Bronchial epithelial cell (primary cell): ENCODE measurements at regions not wholly inside any gene's neighbourhood (a gene's known extent, or its start where the extent isn't known, plus 50 kb on each side); places are given as distances from the start of the nearest gene placed in this dataset.

ENCODE experiments used
- DNase-seq: peaks from one replicate; pipeline ENCODE4 v3.0.0-alpha.2; 2010; ENCODE audit warnings: low read depth
- FAIRE-seq: peaks from 2 replicates; lab custom pipeline; 2011; peaks lifted over from hg19 to GRCh38; lab: Jason Lieb, UNC
- H3K27me3 ChIP-seq: 2 replicates; pipeline ENCODE4 v1.5.1; 2011; ENCODE audit warnings: low read length; ENCODE audit not compliant: control insufficient read depth, insufficient read depth
- H3K36me3 ChIP-seq: 2 replicates; pipeline ENCODE4 v1.5.1; 2011; ENCODE audit warnings: low read length; ENCODE audit not compliant: control insufficient read depth, insufficient read depth
- H3K4me3 ChIP-seq: 2 replicates; pipeline ENCODE4 v1.5.1; 2011; ENCODE audit warnings: mild to moderate bottlenecking, low read depth, low read length, control low read depth
- TF ChIP-seq, protein P1 (sequence below): IDR thresholded peaks from 2 replicates; pipeline ENCODE4 v1.5.1; 2011; ENCODE audit warnings: mild to moderate bottlenecking, moderate library complexity, low read length, control low read depth, inconsistent platforms; ENCODE audit not compliant: insufficient read depth, severe bottlenecking

DNA sequence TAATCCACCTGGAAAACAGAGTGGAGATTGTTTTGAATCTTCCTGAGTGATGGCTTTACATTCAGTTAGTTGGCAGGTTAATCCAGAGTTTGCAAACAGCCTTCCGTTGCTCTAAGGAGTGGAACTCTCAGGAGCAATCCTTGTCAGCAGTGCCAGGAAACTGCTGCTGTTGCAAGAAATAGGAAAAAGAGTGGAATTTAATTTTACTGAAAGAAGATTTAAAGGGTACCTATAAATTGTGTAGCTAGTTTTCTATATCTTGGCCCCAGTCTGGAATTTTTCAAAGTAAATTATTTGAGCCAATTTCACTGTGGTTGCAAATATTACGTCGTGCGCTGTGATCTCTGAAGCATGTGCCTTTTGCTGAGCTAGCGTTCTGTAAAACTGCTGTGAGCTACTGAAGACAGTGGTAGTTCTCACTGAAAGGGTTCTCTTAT, 55.5 kb upstream of the SLC5A12 start:
- no peaks in the 10 kb centered on the region for H3K27me3 ChIP-seq
- H3K4me3 ChIP-seq: no peak overlapping the region
- no peaks in the 10 kb centered on the region for H3K36me3 ChIP-seq
- FAIRE-seq (no peak), DNase-seq (no peak)
- TF ChIP-seq, protein P1, sequence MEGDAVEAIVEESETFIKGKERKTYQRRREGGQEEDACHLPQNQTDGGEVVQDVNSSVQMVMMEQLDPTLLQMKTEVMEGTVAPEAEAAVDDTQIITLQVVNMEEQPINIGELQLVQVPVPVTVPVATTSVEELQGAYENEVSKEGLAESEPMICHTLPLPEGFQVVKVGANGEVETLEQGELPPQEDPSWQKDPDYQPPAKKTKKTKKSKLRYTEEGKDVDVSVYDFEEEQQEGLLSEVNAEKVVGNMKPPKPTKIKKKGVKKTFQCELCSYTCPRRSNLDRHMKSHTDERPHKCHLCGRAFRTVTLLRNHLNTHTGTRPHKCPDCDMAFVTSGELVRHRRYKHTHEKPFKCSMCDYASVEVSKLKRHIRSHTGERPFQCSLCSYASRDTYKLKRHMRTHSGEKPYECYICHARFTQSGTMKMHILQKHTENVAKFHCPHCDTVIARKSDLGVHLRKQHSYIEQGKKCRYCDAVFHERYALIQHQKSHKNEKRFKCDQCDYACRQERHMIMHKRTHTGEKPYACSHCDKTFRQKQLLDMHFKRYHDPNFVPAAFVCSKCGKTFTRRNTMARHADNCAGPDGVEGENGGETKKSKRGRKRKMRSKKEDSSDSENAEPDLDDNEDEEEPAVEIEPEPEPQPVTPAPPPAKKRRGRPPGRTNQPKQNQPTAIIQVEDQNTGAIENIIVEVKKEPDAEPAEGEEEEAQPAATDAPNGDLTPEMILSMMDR: no peak

DNA sequence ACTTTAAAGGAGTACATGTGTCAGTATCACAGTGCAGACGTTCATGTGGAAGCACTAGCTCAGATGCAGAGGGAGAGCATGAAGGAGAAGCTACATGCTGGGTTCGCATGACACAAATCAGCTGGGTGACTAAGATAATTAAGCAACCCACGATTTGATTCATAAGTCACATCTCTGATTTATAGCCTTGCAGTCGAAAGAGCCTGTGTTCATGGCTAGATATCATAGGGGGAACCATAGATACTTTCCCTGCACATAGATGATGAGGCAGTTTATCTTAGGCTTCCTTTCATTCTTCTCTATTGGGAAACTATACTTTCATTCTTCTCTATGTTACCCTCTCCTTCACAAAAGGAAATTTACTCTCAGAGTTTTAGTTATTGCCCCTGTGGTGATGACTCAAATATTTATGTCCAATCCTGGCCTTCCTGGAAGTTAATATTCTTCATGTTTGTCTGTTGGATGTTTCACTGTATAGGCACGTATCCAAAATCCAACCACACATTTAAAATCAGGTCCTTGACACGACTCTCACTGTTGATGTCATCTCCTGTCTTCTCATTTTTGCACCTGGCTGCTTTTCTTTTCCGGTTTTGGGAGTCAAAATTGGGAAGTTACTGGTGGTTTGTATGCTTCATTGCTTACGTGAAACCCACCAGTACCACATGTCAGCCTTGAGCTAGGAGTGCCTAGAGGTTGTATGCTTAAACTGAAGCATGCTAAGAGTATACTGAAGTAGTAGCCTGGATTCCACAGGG, 56.3 kb upstream of the SLC5A12 start:
- DNase-seq (peak; percentile 37), FAIRE-seq (no peak)
- H3K4me3 ChIP-seq: no peak overlapping the region
- TF ChIP-seq, protein P1: no peak
- no peaks in the 10 kb centered on the region for H3K36me3 ChIP-seq
- no peaks in the 10 kb centered on the region for H3K27me3 ChIP-seq

DNA sequence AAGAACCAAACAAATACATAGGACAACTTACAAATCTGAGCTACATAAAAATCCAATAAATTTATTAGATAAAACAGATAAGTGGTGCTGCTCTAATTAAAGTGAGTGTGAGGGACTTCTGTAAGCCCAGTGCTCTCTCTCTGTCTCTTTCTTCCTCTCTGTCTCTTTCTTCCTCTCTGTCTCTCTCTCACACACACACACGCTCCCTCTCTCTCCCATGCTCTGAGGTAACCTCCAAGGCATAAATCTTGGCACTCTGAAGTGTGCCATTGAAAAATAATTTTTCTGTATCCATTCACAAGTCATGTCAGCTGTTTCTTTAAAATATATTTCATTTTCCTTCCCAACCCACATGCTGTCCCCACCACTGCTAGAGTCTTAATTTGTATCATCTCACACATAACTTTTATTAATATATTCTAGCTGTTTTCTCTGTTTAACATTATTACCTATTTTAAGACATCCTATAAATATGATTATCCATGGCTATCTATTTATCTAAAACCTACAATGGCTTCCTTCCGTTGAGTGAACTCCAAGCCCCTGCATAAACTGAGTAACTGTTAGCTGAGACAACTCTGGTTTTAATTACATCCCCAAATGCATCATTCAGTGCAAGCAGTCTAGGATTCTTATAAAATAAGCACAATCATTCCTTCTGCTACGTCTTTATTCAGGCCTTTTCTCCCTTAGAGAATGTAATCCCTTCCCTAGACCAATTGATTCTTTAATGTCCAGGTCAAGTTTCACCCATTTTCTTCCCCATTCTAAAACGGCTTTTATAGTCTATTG, 57.4 kb upstream of the SLC5A12 start:
- no peak overlapping the region for H3K4me3 ChIP-seq
- DNase-seq (no peak), FAIRE-seq (no peak)
- H3K27me3 ChIP-seq: no peaks in the 10 kb centered on the region
- TF ChIP-seq, protein P1: no peak
- H3K36me3 ChIP-seq: no peaks in the 10 kb centered on the region

DNA sequence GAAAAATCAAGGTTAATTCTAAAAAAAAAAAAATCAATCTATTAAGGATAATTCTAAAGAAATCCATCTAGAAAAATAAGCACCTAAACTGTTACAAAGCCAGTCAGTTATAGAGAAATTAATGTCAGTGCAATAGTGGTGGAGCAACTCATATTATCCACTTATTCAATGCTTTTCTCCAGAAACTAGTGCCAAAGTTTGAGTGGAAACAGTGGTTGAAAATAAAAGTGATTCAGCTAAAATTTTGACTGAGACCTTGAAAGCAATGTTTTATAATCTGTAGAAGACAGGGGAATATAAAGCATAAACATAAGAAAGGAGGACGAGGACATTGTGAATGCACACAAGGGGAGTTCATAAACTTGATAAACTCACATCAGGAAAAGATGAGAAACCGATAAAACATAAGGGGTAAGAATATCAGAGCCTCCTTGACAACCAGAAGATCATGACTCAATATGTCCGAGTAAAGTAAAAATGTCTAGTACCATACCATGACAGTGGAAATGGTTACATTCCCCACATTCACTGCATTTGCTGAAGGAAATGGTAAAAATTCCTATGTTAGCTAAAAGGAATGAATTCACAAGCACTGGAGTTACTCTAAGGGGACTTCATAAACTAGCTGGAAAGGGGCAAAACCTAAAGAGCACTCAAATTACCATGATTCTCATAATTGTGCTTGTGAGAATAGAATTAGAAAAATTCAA, 58.7 kb upstream of the SLC5A12 start:
- DNase-seq (no peak), FAIRE-seq (no peak)
- Histone ChIP-seq H3K4me3 (no peak overlapping the region), H3K36me3 (no peaks in the 10 kb centered on the region), H3K27me3 (no peaks in the 10 kb centered on the region)
- TF ChIP-seq, protein P1: no peak

DNA sequence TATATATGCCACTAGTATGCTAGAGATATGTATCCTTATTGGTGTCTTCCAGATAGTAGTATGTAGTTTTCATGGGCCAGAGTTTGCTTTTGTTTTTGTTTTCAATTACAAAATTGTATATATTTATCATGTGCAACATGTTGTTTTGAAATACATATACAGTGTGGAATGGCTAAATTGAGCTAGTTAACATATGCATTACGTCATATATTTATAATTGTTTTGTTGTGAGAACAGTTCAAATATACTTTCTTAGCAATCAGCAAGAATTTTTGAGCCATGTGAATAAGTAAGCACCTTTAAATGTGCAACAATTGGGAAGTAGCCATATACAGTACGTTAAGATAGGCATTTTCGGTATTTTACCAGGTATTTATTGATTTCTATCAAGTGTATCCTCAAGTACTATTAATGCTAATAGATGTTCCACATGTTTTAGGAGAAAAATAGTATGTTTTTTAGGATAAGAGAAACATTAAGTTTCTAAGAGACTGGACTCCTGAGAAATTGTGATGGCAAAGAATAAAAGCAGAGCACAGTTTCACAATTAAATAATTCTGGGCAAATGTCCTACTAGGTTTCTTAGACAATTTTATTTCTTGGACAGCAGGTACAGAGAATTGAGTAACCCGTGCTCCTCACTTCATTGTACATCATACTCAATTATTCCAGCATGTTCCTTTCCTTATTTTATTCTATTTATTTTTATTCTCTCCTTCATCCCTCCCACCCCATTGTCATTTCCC, 60.5 kb upstream of the SLC5A12 start:
- no peaks in the 10 kb centered on the region for H3K27me3 ChIP-seq
- H3K36me3 ChIP-seq: no peaks in the 10 kb centered on the region
- no peak for FAIRE-seq
- no peak for DNase-seq
- H3K4me3 ChIP-seq: no peak overlapping the region
- TF ChIP-seq, protein P1: no peak
